PC-3 (cell line): ENCODE measurements at regions not wholly inside any gene's neighbourhood (a gene's known extent, or its start where the extent isn't known, plus 50 kb on each side); places are given as distances from the start of the nearest gene placed in this dataset.
"Not testable (repeated sequence)": the region's sequence is repeated elsewhere in the genome, so short reads cannot be mapped to it uniquely, and the experiment has no call there.

Experiments
- ATAC-seq: fragments of 200-7000 bp; cut with Tn5 transposase; 2 replicates; pipeline ENCODE4 v1.9.1; 2020; ENCODE audit warnings: mild to moderate bottlenecking, moderate library complexity
- BruUV-seq: library from RNA; stranded (reverse); fragments of 400-500 nt; replicated peaks from 2 replicates; lab custom pipeline; 2021; lab: Mats Ljungman, UMichigan
- CTCF ChIA-PET: fragments of 300-600 bp; sonication (Branson Sonifier 250); formaldehyde crosslinking; loops from one replicate; lab custom pipeline; 2022; ENCODE audit warnings: antibody characterized with exemption; lab: Charles Lee
- POLR2A ChIA-PET: fragments of 300-600 bp; sonication (Branson Sonifier 250); formaldehyde crosslinking; loops from one replicate; lab custom pipeline; 2022; ENCODE audit warnings: antibody characterized with exemption; ENCODE audit not compliant: unreplicated experiment; lab: Charles Lee
- DNase-seq: peaks from one replicate; pipeline ENCODE4 v3.0.0-alpha.2; 2015
- H2AFZ ChIP-seq: fragments of 300-600 bp; sonication (generic); 2 replicates; pipeline ENCODE4 v1.6.0; 2016; ENCODE audit warnings: antibody characterized with exemption, low read length
- H3F3A ChIP-seq: fragments of 300-600 bp; sonication (generic); one replicate; pipeline ENCODE4 v1.6.0; 2017; ENCODE audit warnings: antibody characterized with exemption, low read length, control low read depth, mild to moderate bottlenecking; ENCODE audit not compliant: unreplicated experiment
- H3K27ac ChIP-seq: fragments of 300-600 bp; sonication (generic); 2 replicates; pipeline ENCODE4 v1.5.1; 2016; ENCODE audit warnings: mild to moderate bottlenecking, low read length
- H3K27me3 ChIP-seq: fragments of 300-600 bp; sonication (generic); 2 replicates; pipeline ENCODE4 v1.6.1; 2016; ENCODE audit warnings: low read length, mixed read lengths
- H3K36me3 ChIP-seq: fragments of 300-600 bp; sonication (generic); 2 replicates; pipeline ENCODE4 v1.6.1; 2016; ENCODE audit warnings: low read depth, mixed run types, low read length, mixed read lengths
- H3K4me1 ChIP-seq: fragments of 300-600 bp; sonication (generic); 2 replicates; pipeline ENCODE4 v1.5.1; 2016; ENCODE audit warnings: low read length; ENCODE audit not compliant: insufficient read depth
- H3K4me2 ChIP-seq: fragments of 300-600 bp; sonication (generic); 2 replicates; pipeline ENCODE4 v1.6.0; 2016; ENCODE audit warnings: low read length
- H3K4me3 ChIP-seq: fragments of 300-600 bp; sonication (generic); 2 replicates; pipeline ENCODE4 v1.5.1; 2016; ENCODE audit warnings: mild to moderate bottlenecking, low read length, mixed read lengths
- H3K79me2 ChIP-seq: fragments of 300-600 bp; sonication (generic); 2 replicates; pipeline ENCODE4 v1.6.1; 2017; ENCODE audit warnings: low read length, mixed read lengths
- H3K9ac ChIP-seq: fragments of 300-600 bp; sonication (generic); 2 replicates; pipeline ENCODE4 v1.6.0; 2016; ENCODE audit warnings: mild to moderate bottlenecking, low read length
- H3K9me2 ChIP-seq: fragments of 300-600 bp; sonication (generic); replicated peaks from 2 replicates; pipeline ENCODE4 v1.6.1; 2016; ENCODE audit warnings: mixed run types, low read length, mixed read lengths
- H3K9me3 ChIP-seq: fragments of 300-600 bp; sonication (generic); 2 replicates; pipeline ENCODE4 v1.6.1; 2016; ENCODE audit warnings: low read length, mixed read lengths
- H4K20me1 ChIP-seq: fragments of 300-600 bp; sonication (generic); 2 replicates; pipeline ENCODE4 v1.6.1; 2016; ENCODE audit warnings: low read length, mixed read lengths
- CTCF ChIP-seq: fragments of 300-600 bp; sonication (generic); conservative IDR thresholded peaks from 2 replicates; pipeline ENCODE4 v1.5.1; 2017; ENCODE audit warnings: antibody characterized with exemption, low read depth, mild to moderate bottlenecking, low read length
- EZH2 ChIP-seq: fragments of 300-600 bp; sonication (generic); IDR thresholded peaks from one replicate; pipeline ENCODE4 v1.6.1; 2017; ENCODE audit warnings: antibody characterized with exemption, mild to moderate bottlenecking, low read length; ENCODE audit not compliant: unreplicated experiment
- EZH2phosphoT487 ChIP-seq: fragments of 300-600 bp; sonication (generic); IDR thresholded peaks from 2 replicates; pipeline ENCODE4 v1.6.1; 2018; ENCODE audit warnings: mild to moderate bottlenecking, antibody characterized with exemption, low read length, borderline replicate concordance
- intact Hi-C: fragments of 100-400 bp; cut with micrococcal nuclease; formaldehyde crosslinking; loops from 2 replicates; pipeline ENCODE4 v1.9.0; 2023

DNA sequence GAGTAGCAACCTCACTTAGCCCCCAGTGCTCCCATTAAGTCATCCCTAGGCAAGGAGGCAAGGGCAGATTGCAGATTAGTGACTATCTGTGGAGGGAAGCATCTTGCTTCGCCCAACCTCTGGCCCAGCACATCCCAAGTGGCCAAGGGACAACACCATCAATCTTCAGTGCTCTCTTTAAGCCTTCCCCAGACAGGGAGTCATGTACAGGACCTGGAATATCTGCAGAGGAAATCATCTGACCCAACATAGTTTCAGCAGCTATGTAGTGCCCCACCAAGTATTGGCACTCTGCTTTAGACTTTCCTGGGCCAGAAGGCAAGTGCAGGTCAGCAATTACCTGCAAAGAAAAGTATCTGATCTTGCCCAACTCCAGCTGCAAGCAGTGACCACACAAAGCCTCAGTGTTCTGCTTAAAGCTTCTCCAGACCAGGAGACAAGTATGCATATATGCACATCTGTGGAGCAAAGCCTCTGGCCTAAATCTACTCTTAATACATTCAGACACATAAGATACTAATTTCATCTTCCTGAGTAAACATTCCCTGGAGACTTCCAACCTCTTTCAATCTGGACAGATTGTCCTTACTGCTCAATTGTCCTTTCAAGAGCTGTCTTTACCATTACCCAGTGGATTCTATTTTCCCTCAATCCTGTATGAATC lies 224.8 kb upstream of the VLDLR start:
- Histone ChIP-seq H3K36me3 (no peaks in the 10 kb centered on the region), H3K9me2 (no peaks in the 10 kb centered on the region), H3K4me1 (no peaks in the 10 kb centered on the region), H3K9me3 (no peaks in the 10 kb centered on the region), H3K27ac (no peak overlapping the region), H4K20me1 (no peaks in the 10 kb centered on the region), H3K4me3 (no peak overlapping the region), H2AFZ (no peak overlapping the region), H3K4me2 (no peak overlapping the region), H3K79me2 (no peaks in the 10 kb centered on the region), H3F3A (no peaks in the 10 kb centered on the region), H3K27me3 (no peaks in the 10 kb centered on the region), H3K9ac (no peak overlapping the region)
- TF ChIP-seq EZH2 (no peak), EZH2phosphoT487 (no peak), CTCF (no peak)
- POLR2A ChIA-PET: no interaction called here
- CTCF ChIA-PET: no interaction called here
- BruUV-seq: no TSS peak
- intact Hi-C loops: no loop called here
- no peak for DNase-seq
- ATAC-seq: no peak

DNA sequence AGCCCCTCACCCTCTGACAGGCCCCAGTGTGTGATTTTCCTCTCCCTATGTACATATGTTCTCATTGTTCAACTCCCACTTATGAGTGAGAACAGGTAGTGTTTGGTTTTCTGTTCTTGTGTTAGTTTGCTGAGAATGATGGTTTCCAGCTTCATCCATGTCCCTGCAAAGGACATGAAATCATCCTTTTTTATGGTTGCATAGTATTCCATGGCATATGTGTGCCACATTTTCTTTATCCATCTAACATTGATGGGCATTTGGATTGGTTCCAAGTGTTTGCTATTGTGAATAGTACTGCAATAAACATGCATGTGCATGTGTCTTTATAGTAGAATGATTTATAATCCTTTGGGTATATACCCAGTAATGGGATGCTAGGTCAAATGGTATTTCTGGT lies 223.7 kb upstream of the VLDLR start:
- H3K79me2 ChIP-seq, H4K20me1 ChIP-seq, H3K9me3 ChIP-seq, H3K4me3 ChIP-seq, H3K27me3 ChIP-seq, H3K27ac ChIP-seq, intact Hi-C loops, ATAC-seq, H3K9ac ChIP-seq, CTCF ChIA-PET, H3K36me3 ChIP-seq, POLR2A ChIA-PET, H2AFZ ChIP-seq, H3F3A ChIP-seq, BruUV-seq, DNase-seq, H3K9me2 ChIP-seq, H3K4me1 ChIP-seq, H3K4me2 ChIP-seq: not testable (repeated sequence)

DNA sequence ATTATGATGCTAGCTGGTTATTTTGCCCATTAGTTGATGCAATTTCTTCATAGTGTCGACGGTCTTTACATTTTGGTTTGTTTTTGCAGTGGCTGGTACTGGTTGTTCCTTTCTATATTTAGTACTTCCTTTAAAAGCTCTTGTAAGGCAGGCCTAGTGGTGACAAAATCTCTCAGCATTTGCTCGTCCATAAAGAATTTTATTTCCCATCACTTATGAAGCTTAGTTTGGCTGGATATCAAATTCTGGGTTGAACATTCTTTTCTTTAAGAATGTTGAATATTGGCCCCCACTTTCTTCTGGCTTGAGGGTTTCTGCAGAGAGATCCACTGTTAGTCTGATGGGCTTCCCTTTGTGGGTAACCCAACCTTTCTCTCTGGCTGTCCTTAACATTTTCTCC lies 219.8 kb upstream of the VLDLR start:
- H4K20me1 ChIP-seq, DNase-seq, H3K4me1 ChIP-seq, H3K9me2 ChIP-seq, H3K27me3 ChIP-seq, BruUV-seq, H3F3A ChIP-seq, H3K27ac ChIP-seq, H3K9ac ChIP-seq, H3K4me3 ChIP-seq, CTCF ChIA-PET, POLR2A ChIA-PET, ATAC-seq, H3K36me3 ChIP-seq, H3K9me3 ChIP-seq, H2AFZ ChIP-seq, H3K4me2 ChIP-seq, H3K79me2 ChIP-seq, intact Hi-C loops: not testable (repeated sequence)

GRCh38 chr9:2403701-2404100 lies 217.9 kb upstream of the VLDLR start:
- Histone ChIP-seq H3K4me2 (no peak overlapping the region), H3K9ac (no peak overlapping the region), H3K27me3 (peaks cover 3% of the 10 kb centered on the region; the same call in 1 of the 2 replicates), H3F3A (no peaks in the 10 kb centered on the region), H3K9me3 (no peaks in the 10 kb centered on the region), H3K27ac (no peak overlapping the region), H3K4me3 (no peak overlapping the region), H3K79me2 (no peaks in the 10 kb centered on the region), H3K36me3 (no peaks in the 10 kb centered on the region), H2AFZ (no peak overlapping the region), H3K4me1 (no peaks in the 10 kb centered on the region), H4K20me1 (no peaks in the 10 kb centered on the region), H3K9me2 (no peaks in the 10 kb centered on the region)
- POLR2A ChIA-PET: no interaction called here
- intact Hi-C loops: no loop called here
- no peak for TF ChIP-seq EZH2phosphoT487
- TF ChIP-seq EZH2: no peak
- DNase-seq (no peak), ATAC-seq (no peak)
- CTCF ChIA-PET: no interaction called here
- no TSS peak for BruUV-seq
